Small intestine (tissue), 7 donors: ENCODE measurements at regions not wholly inside any gene's neighbourhood (a gene's known extent, or its start where the extent isn't known, plus 50 kb on each side); places are given as distances from the start of the nearest gene placed in this dataset.
"Not testable (repeated sequence)": the region's sequence is repeated elsewhere in the genome, so short reads cannot be mapped to it uniquely, and the experiment has no call there.

Source experiments
- DNase-seq, 2 donors: peaks; one replicate each; pipeline versions ENCODE4 v3.0.0 to v3.0.0-alpha.2; 2013
- FAIRE-seq: peaks from 2 replicates; lab custom pipeline; 2012; peaks lifted over from hg19 to GRCh38; lab: Jason Lieb, UNC
- H3K27ac ChIP-seq, 3 donors: one replicate each; pipeline ENCODE4 v1.5.1; 2013; ENCODE audit warnings: low read length in 2 of 3, mild to moderate bottlenecking in 2 of 3, control low read depth in 1 of 3, inconsistent platforms in 1 of 3, low read depth in 1 of 3, moderate library complexity in 1 of 3
- H3K27me3 ChIP-seq, 3 donors: one replicate each; pipeline ENCODE4 v1.6.1; 2013; ENCODE audit warnings: low read length in 3 of 3, inconsistent platforms in 1 of 3; ENCODE audit not compliant: control insufficient read depth in 3 of 3, insufficient read depth in 3 of 3
- H3K36me3 ChIP-seq, 3 donors: one replicate each; pipeline ENCODE4 v1.6.1; 2013; ENCODE audit warnings: low read length in 3 of 3, inconsistent platforms in 1 of 3, low read depth in 1 of 3, mild to moderate bottlenecking in 1 of 3, moderate library complexity in 1 of 3; ENCODE audit not compliant: control insufficient read depth in 3 of 3, insufficient read depth in 2 of 3
- H3K4me1 ChIP-seq, 3 donors: one replicate each; pipeline ENCODE4 v1.6.1; 2013; ENCODE audit warnings: low read length in 2 of 3, inconsistent platforms in 1 of 3, low read depth in 1 of 3, mild to moderate bottlenecking in 1 of 3, moderate library complexity in 1 of 3; ENCODE audit not compliant: control insufficient read depth in 3 of 3, insufficient read depth in 2 of 3
- H3K4me3 ChIP-seq, 3 donors: one replicate each; pipeline ENCODE4 v1.5.1; 2013; ENCODE audit warnings: low read length in 3 of 3, control low read depth in 1 of 3, inconsistent platforms in 1 of 3, low read depth in 1 of 3, mild to moderate bottlenecking in 1 of 3, moderate library complexity in 1 of 3
- H3K9me3 ChIP-seq, 2 donors: one replicate each; pipeline ENCODE4 v1.6.1; 2013; ENCODE audit warnings: low read depth in 1 of 2, low read length in 1 of 2; ENCODE audit not compliant: control insufficient read depth in 2 of 2, insufficient read depth in 1 of 2
- WGBS, 3 donors: extraction: QIAGEN DNeasy Blood & Tissue Kit; methylation state at CpG; one replicate each; pipeline ENCODE4 v1.1.7; 2013; 5-methylcytosine and 5-hydroxymethylcytosine counted together
- donor health status: healthy with polysubstance abuse.
- donor health status: control.
- donor health status: control.
- donor health status: Bipolar disorder and iron deficiency.
- donor health status: healthy.

- FAIRE-seq (no peak), DNase-seq (peak in 1 of 2 donors; percentile 50)
These were observed 67.6 kb upstream of the LHFPL2 start for GRCh38 chr5:78716206-78716605.

GRCh38 chr5:78715351-78715750, 66.8 kb upstream of the LHFPL2 start:
- H3K36me3 ChIP-seq, H3K27ac ChIP-seq, H3K9me3 ChIP-seq, DNase-seq, H3K4me3 ChIP-seq, FAIRE-seq, H3K27me3 ChIP-seq: not testable (repeated sequence)
- peaks cover 0 to 27% (median 0%) of the 10 kb centered on the region in 3 donors for H3K4me1 ChIP-seq
- 87 to 92% (median 92%) methylated on average over 3 of the region's 3 CpGs for WGBS, 3 donors

More at GRCh38 chr5:78716206-78716605, 67.6 kb upstream of the LHFPL2 start:
- peak overlapping the region in 1 of 3 donors; percentile 22 for H3K27ac ChIP-seq
- no peaks in the 10 kb centered on the region for H3K9me3 ChIP-seq
- H3K36me3 ChIP-seq: no peaks in the 10 kb centered on the region
- H3K27me3 ChIP-seq: no peaks in the 10 kb centered on the region
- no peak overlapping the region for H3K4me3 ChIP-seq
- peaks cover 0 to 32% (median 3%) of the 10 kb centered on the region in 3 donors for H3K4me1 ChIP-seq
- 17 to 43% (median 25%) methylated on average over 1 of the region's 1 CpG for WGBS, 3 donors

GRCh38 chr5:78711670-78712069, 63.1 kb upstream of the LHFPL2 start:
- not testable (repeated sequence) for H3K4me3 ChIP-seq, H3K27me3 ChIP-seq, FAIRE-seq, H3K36me3 ChIP-seq, H3K9me3 ChIP-seq, H3K27ac ChIP-seq, DNase-seq, H3K4me1 ChIP-seq

GRCh38 chr5:78709729-78710430, 61.3 kb upstream of the LHFPL2 start:
- H3K9me3 ChIP-seq, H3K36me3 ChIP-seq, H3K27ac ChIP-seq, H3K4me1 ChIP-seq, DNase-seq, H3K4me3 ChIP-seq, H3K27me3 ChIP-seq, FAIRE-seq: not testable (repeated sequence)
- WGBS, 3 donors: 76 to 92% (median 86%) methylated on average over 16 to 18 of the region's 18 CpGs

- 74 to 88% (median 87%) methylated on average over 3 of the region's 3 CpGs for WGBS, 3 donors
- Histone ChIP-seq H3K9me3 (peaks cover 0 to 4% of the 10 kb centered on the region in 2 donors), H3K27ac (no peak overlapping the region), H3K4me3 (no peak overlapping the region), H3K4me1 (no peaks in the 10 kb centered on the region), H3K36me3 (no peaks in the 10 kb centered on the region), H3K27me3 (no peaks in the 10 kb centered on the region)
- DNase-seq (no peak), FAIRE-seq (no peak)
These were observed 58.3 kb upstream of the LHFPL2 start for GRCh38 chr5:78706825-78707224.

GRCh38 chr5:78706381-78706780, 57.8 kb upstream of the LHFPL2 start:
- H3K27ac ChIP-seq: no peak overlapping the region
- 65 to 78% (median 72%) methylated on average over 2 of the region's 2 CpGs for WGBS, 3 donors
- H3K4me1 ChIP-seq: no peaks in the 10 kb centered on the region
- no peaks in the 10 kb centered on the region for H3K36me3 ChIP-seq
- FAIRE-seq (no peak), DNase-seq (no peak)
- no peaks in the 10 kb centered on the region for H3K27me3 ChIP-seq
- H3K9me3 ChIP-seq: peaks cover 0 to 4% of the 10 kb centered on the region in 2 donors
- no peak overlapping the region for H3K4me3 ChIP-seq

GRCh38 chr5:78705826-78706225, 57.3 kb upstream of the LHFPL2 start:
- FAIRE-seq (no peak), DNase-seq (no peak)
- H3K4me1 ChIP-seq: no peaks in the 10 kb centered on the region
- H3K4me3 ChIP-seq: no peak overlapping the region
- WGBS, 3 donors: 82 to 86% (median 86%) methylated on average over 3 of the region's 3 CpGs
- H3K27me3 ChIP-seq: no peaks in the 10 kb centered on the region
- H3K36me3 ChIP-seq: no peaks in the 10 kb centered on the region
- peaks cover 0 to 4% of the 10 kb centered on the region in 2 donors for H3K9me3 ChIP-seq
- H3K27ac ChIP-seq: no peak overlapping the region

- Histone ChIP-seq H3K36me3 (no peaks in the 10 kb centered on the region), H3K4me3 (no peak overlapping the region), H3K4me1 (peaks cover 0 to 7% (median 4%) of the 10 kb centered on the region in 3 donors), H3K9me3 (no peaks in the 10 kb centered on the region), H3K27ac (no peak overlapping the region), H3K27me3 (no peaks in the 10 kb centered on the region)
- WGBS, 3 donors: 77 to 83% (median 78%) methylated on average over 3 of the region's 3 CpGs
- FAIRE-seq (no peak), DNase-seq (no peak)
These were observed 53.3 kb upstream of the LHFPL2 start for GRCh38 chr5:78701795-78702410.
